ENCODE measurements at regions not wholly inside any gene's neighbourhood (a gene's known extent, or its start where the extent isn't known, plus 50 kb on each side); places are given as distances from the start of the nearest gene placed in this dataset.

DNA sequence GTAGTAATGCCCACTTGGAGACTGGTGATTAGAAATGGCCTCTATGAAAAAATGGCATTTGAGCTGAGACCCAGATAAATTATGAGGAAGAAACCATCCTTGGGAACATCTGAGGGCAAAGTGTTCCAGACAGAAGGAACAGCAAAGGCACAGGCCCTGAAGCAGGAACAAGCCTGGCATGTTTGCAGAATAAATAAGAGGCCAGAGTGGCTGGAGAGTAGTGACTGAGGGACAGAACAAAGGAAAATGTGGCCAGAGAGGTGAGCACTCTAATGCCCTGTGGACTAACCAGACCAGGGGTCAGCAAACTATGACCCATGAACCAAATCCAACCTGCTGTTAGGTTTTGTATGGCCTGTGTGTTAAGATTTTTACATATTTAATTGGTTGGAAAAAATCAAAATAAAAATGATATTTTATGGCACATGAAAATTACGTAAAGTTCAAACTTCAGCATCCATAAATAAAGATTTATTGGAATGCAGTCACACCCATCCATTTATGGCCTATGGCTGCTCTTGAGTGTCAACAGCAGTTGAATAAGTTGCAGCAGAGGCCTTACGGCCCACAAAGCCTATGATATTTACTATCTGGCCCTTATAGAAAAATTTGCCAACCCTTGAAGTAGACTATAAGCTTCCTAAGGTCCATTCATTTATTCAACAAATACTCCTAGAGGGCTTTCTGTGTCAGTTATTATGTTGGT is 210.0 kb upstream of the TOX3 start:
- Mint-ChIP-seq H3K4me3 (no peak overlapping the region), H3K4me1 (no peaks in the 10 kb centered on the region), H3K27me3 (ENCODE audit: insufficient read depth) (peaks cover 2% of the 10 kb centered on the region), H3K27ac (no peak overlapping the region), H3K36me3 (ENCODE audit: low read depth) (no peaks in the 10 kb centered on the region), H3K9me3 (no peaks in the 10 kb centered on the region)
- TF ChIP-seq, protein P1, sequence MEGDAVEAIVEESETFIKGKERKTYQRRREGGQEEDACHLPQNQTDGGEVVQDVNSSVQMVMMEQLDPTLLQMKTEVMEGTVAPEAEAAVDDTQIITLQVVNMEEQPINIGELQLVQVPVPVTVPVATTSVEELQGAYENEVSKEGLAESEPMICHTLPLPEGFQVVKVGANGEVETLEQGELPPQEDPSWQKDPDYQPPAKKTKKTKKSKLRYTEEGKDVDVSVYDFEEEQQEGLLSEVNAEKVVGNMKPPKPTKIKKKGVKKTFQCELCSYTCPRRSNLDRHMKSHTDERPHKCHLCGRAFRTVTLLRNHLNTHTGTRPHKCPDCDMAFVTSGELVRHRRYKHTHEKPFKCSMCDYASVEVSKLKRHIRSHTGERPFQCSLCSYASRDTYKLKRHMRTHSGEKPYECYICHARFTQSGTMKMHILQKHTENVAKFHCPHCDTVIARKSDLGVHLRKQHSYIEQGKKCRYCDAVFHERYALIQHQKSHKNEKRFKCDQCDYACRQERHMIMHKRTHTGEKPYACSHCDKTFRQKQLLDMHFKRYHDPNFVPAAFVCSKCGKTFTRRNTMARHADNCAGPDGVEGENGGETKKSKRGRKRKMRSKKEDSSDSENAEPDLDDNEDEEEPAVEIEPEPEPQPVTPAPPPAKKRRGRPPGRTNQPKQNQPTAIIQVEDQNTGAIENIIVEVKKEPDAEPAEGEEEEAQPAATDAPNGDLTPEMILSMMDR (conservative IDR thresholded peaks at IDR 0.05) = no peak
- DNase-seq = no peak
- Histone ChIP-seq H3K4me3 (ENCODE audit: low read length) (no peak overlapping the region), H3K9ac (ENCODE audit: extremely low read depth, low read length, poor library complexity, severe bottlenecking) (no peak overlapping the region), H3K9me3 (ENCODE audit: control insufficient read depth, low read length) (no peaks in the 10 kb centered on the region), H3K27me3 (ENCODE audit: control insufficient read depth, insufficient read depth, low read length, poor library complexity, severe bottlenecking) (peaks cover 13% of the 10 kb centered on the region), H3K4me1 (ENCODE audit: control insufficient read depth, insufficient read depth, low read length) (no peaks in the 10 kb centered on the region), H3K27ac (ENCODE audit: low read depth, low read length) (no peak overlapping the region), H3K36me3 (ENCODE audit: control insufficient read depth, insufficient read depth, low read length) (no peaks in the 10 kb centered on the region)
- 93% methylated on average over 2 of the region's 2 CpGs; no CpG with 5 or more reads in 1 of the 2 experiments for WGBS, 2 experiments (ENCODE audit: insufficient coverage in 1 of 2, insufficient read length in 1 of 2)

DNA sequence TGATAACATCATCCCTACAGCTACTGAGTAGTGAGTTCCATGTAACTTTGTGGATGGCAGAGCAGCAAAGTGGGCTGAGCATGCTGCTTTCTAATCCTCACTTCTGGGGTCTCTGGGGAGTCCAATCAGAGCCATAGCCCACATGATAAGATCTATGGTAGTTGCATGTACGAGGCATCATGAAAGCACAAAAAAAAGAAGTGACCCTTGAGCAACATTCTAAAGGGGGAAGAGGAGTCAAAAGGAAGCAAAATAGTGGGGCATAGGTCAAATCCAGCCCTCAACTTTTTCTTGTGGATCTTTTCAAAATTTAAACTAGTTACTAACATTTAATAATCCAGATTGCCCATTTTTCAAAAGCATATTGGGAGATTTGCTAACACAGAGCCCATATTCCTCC is 208.5 kb upstream of the TOX3 start:
- no peak overlapping the region for H3K4me3 ChIP-seq (ENCODE audit: low read length)
- no peak for DNase-seq
- no peak overlapping the region for H3K9ac ChIP-seq (ENCODE audit: extremely low read depth, low read length, poor library complexity, severe bottlenecking)
- H3K36me3 ChIP-seq (ENCODE audit: control insufficient read depth, insufficient read depth, low read length) = no peaks in the 10 kb centered on the region
- no peaks in the 10 kb centered on the region for H3K4me1 ChIP-seq (ENCODE audit: control insufficient read depth, insufficient read depth, low read length)
- Mint-ChIP-seq H3K27ac (no peak overlapping the region), H3K36me3 (ENCODE audit: low read depth) (no peaks in the 10 kb centered on the region), H3K4me1 (no peaks in the 10 kb centered on the region), H3K27me3 (ENCODE audit: insufficient read depth) (peaks cover 2% of the 10 kb centered on the region), H3K9me3 (no peaks in the 10 kb centered on the region), H3K4me3 (no peak overlapping the region)
- H3K27me3 ChIP-seq (ENCODE audit: control insufficient read depth, insufficient read depth, low read length, poor library complexity, severe bottlenecking) = peaks cover 13% of the 10 kb centered on the region
- 84 to 100% methylated on average over 1 of the region's 1 CpG for WGBS, 2 experiments (ENCODE audit: insufficient coverage in 1 of 2, insufficient read length in 1 of 2)
- no peak overlapping the region for H3K27ac ChIP-seq (ENCODE audit: low read depth, low read length)
- H3K9me3 ChIP-seq (ENCODE audit: control insufficient read depth, low read length) = no peaks in the 10 kb centered on the region
- TF ChIP-seq, protein P1 (conservative IDR thresholded peaks at IDR 0.05) = no peak

DNA sequence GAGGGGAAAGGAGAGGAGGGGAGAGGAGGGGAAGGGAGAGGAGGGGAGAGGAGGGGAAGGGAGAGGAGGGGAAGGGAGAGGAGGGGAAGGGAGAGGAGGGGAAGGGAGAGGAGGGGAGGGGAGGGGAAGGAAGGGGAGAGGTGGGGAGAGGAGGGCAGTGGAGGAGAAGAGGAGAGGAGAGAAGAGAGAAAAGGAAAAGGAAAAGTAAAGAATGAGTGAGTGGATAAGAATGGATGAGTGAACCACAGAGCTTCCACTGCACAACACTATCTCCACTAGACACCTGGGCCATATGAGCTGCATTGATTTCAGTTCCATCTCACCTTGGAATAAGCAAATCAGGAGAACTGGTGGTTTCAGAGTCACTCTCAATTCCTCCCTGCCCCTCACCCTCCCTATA is 204.1 kb upstream of the TOX3 start:
- Mint-ChIP-seq H3K27ac (no peak overlapping the region), H3K4me1 (peaks cover 4% of the 10 kb centered on the region), H3K36me3 (ENCODE audit: low read depth) (no peaks in the 10 kb centered on the region), H3K4me3 (no peak overlapping the region), H3K27me3 (ENCODE audit: insufficient read depth) (no peaks in the 10 kb centered on the region), H3K9me3 (no peaks in the 10 kb centered on the region)
- H3K9ac ChIP-seq (ENCODE audit: extremely low read depth, low read length, poor library complexity, severe bottlenecking) = no peak overlapping the region
- no peak overlapping the region for H3K27ac ChIP-seq (ENCODE audit: low read depth, low read length)
- H3K9me3 ChIP-seq (ENCODE audit: control insufficient read depth, low read length) = no peaks in the 10 kb centered on the region
- DNase-seq = no peak
- no peaks in the 10 kb centered on the region for H3K4me1 ChIP-seq (ENCODE audit: control insufficient read depth, insufficient read depth, low read length)
- H3K36me3 ChIP-seq (ENCODE audit: control insufficient read depth, insufficient read depth, low read length) = no peaks in the 10 kb centered on the region
- no peaks in the 10 kb centered on the region for H3K27me3 ChIP-seq (ENCODE audit: control insufficient read depth, insufficient read depth, low read length, poor library complexity, severe bottlenecking)
- H3K4me3 ChIP-seq (ENCODE audit: low read length) = no peak overlapping the region
- TF ChIP-seq, protein P1 (conservative IDR thresholded peaks at IDR 0.05) = no peak

All from endodermal cell (in vitro differentiated cells).